ENCODE measurements at regions not wholly inside any gene's neighbourhood (a gene's known extent, or its start where the extent isn't known, plus 50 kb on each side); places are given as distances from the start of the nearest gene placed in this dataset.
A peak's percentile ranks its signal among the peaks of the same experiment; 100 is the strongest.

GRCh38 chr1:79371802-79372201 is 365.3 kb upstream of the ADGRL4 start:
- no peak for TF ChIP-seq ZFX (IDR thresholded peaks at IDR 0.05; ENCODE audit: borderline replicate concordance)
- TF ChIP-seq, protein P1, sequence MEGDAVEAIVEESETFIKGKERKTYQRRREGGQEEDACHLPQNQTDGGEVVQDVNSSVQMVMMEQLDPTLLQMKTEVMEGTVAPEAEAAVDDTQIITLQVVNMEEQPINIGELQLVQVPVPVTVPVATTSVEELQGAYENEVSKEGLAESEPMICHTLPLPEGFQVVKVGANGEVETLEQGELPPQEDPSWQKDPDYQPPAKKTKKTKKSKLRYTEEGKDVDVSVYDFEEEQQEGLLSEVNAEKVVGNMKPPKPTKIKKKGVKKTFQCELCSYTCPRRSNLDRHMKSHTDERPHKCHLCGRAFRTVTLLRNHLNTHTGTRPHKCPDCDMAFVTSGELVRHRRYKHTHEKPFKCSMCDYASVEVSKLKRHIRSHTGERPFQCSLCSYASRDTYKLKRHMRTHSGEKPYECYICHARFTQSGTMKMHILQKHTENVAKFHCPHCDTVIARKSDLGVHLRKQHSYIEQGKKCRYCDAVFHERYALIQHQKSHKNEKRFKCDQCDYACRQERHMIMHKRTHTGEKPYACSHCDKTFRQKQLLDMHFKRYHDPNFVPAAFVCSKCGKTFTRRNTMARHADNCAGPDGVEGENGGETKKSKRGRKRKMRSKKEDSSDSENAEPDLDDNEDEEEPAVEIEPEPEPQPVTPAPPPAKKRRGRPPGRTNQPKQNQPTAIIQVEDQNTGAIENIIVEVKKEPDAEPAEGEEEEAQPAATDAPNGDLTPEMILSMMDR (IDR thresholded peaks at IDR 0.05), result no peak
- H3K27ac ChIP-seq, result no peak overlapping the region

GRCh38 chr1:79369091-79369490 is 362.6 kb upstream of the ADGRL4 start:
- H3K27ac ChIP-seq, result no peak overlapping the region
- TF ChIP-seq, protein P1 (IDR thresholded peaks at IDR 0.05), result no peak
- no peak for TF ChIP-seq ZFX (IDR thresholded peaks at IDR 0.05; ENCODE audit: borderline replicate concordance)

DNA sequence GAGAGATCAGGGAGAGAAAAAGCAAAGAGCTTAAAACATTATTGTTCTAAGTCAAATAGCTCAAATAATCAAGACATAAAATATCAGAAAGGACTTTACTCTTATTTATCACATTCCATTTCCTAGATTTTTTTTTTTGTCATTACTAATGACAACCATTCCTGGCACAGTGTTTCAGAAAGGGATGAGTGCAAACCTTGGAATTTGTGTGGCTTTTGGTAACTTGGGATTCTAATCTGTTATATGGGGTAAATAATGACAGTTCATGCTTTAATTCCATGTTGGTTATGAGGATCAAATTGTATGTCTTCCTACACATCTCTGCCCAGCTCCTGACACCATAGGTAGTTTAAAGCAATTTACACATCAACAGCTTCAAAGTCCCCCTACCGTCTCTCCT is 358.4 kb upstream of the ADGRL4 start:
- no peak for TF ChIP-seq ZFX (IDR thresholded peaks at IDR 0.05; ENCODE audit: borderline replicate concordance)
- TF ChIP-seq, protein P1 (IDR thresholded peaks at IDR 0.05), result no peak

DNA sequence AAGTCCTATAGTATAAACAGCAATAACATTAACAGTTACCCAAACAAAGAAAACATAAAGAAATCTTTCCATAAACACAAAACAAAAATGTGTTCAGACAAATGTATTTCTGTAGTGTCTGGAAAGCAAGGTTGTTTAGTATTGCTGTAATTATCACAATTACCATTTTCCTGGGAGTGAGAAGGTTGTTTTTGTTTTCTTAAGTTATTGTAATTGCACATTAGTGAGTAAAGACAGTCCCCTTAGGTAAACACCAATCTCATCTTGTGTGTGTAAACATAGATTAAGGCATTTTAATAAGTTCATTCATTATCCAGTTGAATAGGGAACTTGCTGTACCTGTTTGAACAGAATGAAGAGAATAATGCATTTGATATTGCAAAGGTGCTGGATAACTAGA is 356.9 kb upstream of the ADGRL4 start:
- peak overlapping the region; percentile 41 for H3K27ac ChIP-seq
- TF ChIP-seq, protein P1 (IDR thresholded peaks at IDR 0.05), result no peak
- no peak for TF ChIP-seq ZFX (IDR thresholded peaks at IDR 0.05; ENCODE audit: borderline replicate concordance)

More for the DNA sequence above, 358.4 kb upstream of the ADGRL4 start:
- no peak overlapping the region for H3K27ac ChIP-seq

GRCh38 chr1:79362470-79362869 is 355.9 kb upstream of the ADGRL4 start:
- H3K27ac ChIP-seq, result no peak overlapping the region
- TF ChIP-seq, protein P1 (IDR thresholded peaks at IDR 0.05), result no peak
- no peak for TF ChIP-seq ZFX (IDR thresholded peaks at IDR 0.05; ENCODE audit: borderline replicate concordance)

- TF ChIP-seq, protein P1 (IDR thresholded peaks at IDR 0.05), result no peak
- TF ChIP-seq ZFX (IDR thresholded peaks at IDR 0.05; ENCODE audit: borderline replicate concordance), result no peak
- no peak overlapping the region for H3K27ac ChIP-seq
These were observed 348.6 kb upstream of the ADGRL4 start for GRCh38 chr1:79355090-79355489.

DNA sequence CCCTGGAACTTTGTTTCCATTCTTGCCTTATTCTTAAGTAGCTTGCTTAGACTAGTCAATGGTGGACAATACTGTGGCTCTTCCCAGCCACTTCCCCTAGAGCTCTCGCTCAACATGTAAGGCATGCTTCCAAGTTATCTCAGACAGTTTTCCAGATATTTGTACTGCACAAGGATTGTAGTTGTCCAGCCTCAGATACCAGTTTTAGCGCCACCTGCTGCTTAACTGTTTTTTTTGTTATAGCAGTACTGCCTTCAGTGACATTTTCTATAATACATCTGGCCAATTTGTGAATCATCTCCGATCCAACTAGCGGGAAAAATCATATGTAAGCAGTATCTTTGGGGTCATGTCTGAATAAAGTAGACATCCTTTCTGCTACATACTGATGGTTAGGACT is 346.7 kb upstream of the ADGRL4 start:
- H3K27ac ChIP-seq, result no peak overlapping the region
- TF ChIP-seq ZFX (IDR thresholded peaks at IDR 0.05; ENCODE audit: borderline replicate concordance), result no peak
- TF ChIP-seq, protein P1 (IDR thresholded peaks at IDR 0.05), result peak; percentile 83
